GM18867 (cell line): ENCODE measurements at regions not wholly inside any gene's neighbourhood (a gene's known extent, or its start where the extent isn't known, plus 50 kb on each side); places are given as distances from the start of the nearest gene placed in this dataset.
"Not testable (repeated sequence)": the region's sequence is repeated elsewhere in the genome, so short reads cannot be mapped to it uniquely, and the experiment has no call there.

Experiments
- ATAC-seq: cut with Tn5 transposase; IDR thresholded peaks from one replicate; pipeline ENCODE4 v1.9.1; 2021; ENCODE audit warnings: mild to moderate bottlenecking, moderate library complexity; ENCODE audit not compliant: unreplicated experiment

DNA sequence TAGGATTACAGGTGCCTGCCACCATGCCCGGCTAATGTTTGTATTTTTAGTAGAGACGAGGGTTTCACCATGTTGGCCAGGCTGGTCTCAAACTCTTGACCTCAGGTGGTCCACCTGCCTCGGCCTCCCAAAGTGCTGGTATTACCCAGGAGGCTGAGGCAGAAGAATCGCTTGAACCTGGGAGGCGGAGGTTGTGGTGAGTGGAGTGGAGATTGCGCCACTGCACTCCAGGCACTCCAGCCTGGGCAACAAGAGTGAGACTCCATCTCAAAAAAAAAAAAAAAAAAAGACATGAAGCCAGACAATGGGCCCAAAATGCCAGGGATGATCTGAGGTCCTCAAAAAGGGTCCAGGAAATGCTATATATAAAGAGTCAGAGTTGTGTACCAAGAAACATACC, 392.9 kb downstream of the SEC14L1 start:
- not testable (repeated sequence) for ATAC-seq

DNA sequence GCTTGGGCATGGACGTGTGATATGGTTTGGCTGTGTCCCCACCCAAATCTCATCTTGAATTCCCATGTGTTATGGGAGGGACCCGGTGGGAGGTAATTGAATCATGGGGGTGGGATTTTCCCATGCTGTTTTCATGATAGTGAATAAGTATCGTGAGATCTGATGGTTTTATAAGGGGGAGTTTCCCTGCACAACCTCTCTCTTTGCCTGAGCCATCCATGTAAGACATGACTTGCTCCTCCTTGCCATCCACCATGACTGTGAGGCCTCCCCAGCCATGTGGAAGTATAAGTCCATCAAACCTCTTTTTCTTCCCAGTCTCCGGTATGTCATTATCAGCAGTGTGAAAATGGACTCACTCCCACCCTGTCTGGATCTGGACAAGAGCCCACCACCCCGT, 393.4 kb downstream of the SEC14L1 start:
- ATAC-seq, result no peak

DNA sequence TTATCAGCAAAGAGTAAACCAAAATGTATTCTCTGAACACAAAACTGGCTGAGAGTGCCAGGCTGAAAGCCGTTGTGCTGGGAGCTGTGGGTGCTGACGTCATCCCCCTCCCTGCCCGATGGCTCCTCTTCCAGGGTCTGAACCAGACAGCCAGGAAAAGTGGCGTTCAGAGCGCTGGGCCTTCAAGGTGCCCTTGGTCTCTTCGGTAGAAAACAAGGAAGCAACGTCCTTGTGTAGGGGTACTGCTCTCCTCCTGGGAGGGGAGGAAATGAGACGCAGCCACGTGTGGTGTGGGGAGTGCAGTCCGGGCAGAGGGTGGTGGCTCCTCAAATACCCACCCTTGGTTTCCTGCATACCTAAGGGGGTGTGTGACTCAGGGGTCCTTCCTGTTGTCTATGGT, 394.7 kb downstream of the SEC14L1 start:
- ATAC-seq, result no peak

DNA sequence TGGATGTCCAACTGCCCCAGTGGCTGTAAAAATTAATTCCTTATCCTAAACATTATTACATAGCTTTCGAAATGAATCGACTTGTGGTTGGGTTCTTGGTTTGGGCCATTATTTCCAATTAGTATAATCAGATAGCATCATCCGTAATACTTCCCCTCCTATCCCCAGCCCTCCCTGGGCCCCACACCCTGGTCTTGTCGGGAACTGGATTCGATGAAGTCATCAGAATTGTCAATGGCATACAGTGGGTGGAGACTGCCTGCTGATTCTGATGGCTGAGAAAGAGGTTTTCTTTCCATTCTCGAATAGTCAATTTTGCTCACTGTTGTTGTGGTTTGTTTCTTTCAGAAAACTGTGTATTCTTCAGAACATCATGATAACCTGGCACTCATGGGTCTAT, 395.1 kb downstream of the SEC14L1 start:
- ATAC-seq, result no peak

DNA sequence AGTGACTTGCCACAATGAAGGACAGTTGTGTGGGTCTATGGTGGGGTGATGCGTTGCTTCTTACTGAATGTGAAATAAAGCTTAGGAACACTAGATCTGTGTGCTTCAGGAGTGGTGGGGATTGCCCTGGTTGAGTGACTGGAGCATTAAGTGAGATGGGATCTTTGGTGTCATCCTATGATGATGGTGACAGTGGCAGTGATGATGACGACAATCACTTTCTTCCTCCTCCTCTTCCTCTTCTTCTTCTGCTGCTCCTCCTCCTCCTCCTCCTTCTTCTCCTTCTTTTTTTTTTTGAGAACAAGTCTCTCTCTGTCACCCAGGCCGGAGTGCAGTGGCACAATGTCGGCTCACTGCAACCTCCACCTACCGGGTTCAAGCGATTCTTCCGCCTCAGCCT, 396.8 kb downstream of the SEC14L1 start:
- ATAC-seq, result no peak

DNA sequence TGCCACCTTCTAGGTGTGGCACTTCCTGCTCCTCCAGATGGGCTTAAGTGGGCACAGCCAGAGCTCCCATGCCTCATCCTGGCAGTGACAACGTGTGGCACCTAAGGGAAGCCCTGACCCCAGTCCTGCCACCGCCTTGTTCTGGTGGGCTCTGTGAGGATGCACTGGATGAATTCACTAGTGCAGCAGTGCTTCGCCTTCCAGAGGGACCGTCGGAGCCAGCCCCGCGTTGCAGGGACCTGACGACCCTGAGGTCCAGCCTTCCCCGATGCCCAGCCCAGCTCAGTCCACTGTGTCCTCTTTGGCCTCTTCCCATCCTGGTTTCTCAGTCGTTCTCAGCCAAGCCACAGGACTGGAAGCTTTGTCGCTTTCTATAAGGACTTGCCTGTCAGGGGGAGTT, 399.8 kb downstream of the SEC14L1 start:
- ATAC-seq, result no peak

DNA sequence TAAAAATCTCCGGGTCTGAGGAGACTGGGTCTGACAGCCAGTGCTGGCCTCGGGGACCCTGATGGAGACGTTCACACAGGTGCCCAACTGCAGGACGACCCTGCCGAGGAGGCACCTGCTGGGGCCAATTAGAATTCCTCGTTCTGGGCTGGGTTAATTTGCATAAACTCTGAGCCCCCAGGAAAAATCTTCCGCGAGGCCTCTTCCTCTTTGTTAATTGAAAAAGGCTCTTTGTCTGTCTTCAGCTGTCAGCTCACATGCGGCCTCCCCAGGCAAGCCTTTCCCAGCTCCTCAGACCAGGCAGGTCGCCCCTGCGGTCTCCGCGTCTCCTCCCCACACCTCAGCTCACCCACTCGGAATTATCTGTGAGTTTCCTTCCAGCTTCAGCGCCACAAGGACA, 400.2 kb downstream of the SEC14L1 start:
- ATAC-seq, result no peak

DNA sequence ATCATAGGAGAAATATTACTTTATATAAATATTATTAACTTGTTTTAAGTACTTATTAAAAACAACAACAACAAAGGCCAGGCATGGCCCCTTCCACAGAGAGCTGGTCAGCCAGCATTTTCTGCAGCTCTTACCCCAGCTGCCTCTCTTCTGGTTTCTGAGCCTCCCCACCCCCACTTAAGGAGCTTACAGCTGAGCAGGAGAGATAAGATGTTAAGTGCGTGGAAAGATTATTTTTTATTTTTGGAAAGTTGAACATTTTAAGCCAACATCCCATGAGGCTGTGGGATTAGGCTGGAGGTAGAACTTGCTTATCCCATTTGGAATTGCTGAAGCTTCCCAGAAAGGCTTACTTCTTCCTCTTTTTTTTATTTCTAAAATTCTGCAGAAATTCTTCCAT, 401.2 kb downstream of the SEC14L1 start:
- ATAC-seq, result no peak

DNA sequence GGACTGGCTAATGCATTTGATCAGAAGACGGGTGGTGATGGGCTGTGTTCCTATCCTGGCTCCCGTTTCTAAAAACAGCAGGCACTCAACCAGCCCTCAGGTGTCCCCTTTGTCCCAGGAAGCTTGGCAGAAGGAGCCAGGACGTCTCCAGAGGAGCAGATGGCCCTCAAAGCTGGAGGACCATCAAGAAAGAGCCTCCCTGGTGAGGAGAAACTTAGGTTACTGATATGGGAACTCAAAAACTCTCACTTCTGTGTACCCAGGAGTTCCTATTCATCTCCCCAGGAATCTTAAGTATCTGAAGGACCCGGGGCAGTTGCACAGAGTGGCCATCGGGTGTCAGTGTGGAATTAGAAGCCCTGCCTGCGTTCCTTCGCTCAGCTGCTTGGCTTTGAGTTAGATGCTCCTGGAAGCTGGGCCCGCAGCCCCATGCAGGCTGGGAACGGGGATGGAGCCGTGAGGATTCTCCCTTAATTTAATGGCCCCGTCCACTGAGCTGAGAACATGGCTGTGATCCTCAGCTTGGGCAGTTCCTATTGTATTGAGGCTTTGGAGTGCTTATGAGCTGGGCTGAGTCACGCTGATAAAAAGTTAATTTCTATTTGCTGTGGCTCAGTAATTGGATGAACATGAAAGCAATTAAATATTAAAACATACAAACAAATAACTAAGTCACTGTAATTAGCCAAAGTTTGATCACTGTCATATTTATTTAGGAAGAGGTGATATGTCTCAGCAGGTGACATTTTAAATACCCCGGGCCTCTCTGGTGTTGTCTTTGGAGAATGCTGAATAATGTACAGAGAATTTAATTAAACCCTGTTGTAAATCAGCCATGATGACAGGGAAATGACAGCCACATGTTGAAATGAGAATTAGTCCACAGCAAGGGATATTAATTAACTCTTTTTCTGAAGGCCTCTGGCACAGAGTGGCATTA, 402.1 kb downstream of the SEC14L1 start:
- no peak for ATAC-seq

DNA sequence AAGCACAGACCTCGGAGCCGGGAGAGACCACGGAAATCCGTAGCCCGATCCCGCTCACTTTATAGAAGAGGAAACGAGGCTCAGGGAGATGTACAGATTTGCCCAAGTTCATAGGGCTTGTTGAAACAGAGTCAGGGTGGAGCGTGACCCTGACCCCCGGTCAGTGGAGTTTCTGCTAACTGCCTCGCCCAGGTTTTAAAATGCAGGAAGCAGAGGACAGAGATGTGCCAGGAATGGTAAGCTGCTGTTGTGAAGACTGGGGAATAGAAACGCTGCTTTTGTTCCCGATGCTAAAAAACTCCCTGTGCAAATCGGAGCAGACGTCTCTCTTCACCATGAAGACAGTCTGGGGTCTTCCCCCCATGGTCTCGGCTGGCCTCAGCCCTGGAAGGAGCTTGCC, 403.0 kb downstream of the SEC14L1 start:
- ATAC-seq, result no peak

DNA sequence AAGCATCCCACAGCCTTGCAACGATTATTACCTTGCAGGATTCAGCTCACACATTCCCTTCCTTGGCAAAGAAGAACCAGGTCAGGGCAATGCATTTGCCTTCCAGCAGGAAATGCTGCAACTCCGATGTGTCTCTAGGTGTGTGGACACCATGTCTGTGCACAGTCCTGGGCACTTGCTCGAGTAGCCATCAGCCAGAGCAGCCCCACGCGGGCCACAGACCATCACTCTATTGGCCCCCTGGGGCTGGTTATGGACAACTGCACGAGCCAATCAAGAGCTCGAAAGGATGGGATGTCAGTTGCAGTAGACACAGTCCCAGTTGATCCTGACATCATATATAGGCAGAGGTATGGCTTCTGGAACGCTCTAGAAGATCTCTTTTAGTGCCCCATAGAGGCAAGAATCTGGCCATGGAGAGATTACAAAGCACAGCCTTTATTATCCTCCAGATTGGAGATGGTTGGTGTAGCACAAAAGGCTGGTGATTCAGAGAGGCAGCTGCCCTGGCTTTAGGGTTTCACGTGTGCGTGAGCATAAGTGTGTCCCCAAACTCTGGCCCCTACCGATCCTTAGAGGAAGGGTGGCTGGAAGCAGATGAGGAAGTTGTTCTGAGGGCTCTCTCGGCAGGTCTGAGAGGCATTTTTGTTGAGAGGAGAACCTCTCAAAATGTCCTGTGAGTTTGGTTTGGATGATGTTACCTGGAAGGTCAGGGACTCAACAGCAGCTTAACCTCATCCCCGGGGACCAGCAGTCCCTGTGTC, 403.8 kb downstream of the SEC14L1 start:
- ATAC-seq, result no peak

DNA sequence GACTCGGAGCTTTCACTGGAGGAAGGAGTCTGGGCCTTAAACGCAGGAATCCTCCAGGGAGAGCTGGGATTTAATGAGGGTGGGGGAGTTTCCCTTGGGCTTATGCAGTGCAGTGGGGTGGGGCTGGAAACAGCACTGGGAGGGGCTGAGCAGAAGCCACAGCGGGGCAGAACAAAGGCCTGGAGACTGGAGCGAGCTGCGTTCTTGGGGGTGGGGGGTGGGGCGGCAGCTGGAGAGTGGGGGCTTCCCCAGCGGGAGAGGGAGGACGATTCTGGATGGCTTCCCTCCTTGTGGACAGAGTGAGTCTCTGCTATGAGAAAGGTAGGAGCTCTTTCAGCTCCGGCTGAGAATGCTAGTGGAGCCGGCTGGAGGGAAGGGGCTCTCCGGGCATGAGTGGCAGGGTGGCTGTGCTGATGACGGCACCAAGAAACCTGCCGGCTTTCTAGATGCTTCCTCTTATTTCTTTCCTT, 406.0 kb downstream of the SEC14L1 start:
- no peak for ATAC-seq

DNA sequence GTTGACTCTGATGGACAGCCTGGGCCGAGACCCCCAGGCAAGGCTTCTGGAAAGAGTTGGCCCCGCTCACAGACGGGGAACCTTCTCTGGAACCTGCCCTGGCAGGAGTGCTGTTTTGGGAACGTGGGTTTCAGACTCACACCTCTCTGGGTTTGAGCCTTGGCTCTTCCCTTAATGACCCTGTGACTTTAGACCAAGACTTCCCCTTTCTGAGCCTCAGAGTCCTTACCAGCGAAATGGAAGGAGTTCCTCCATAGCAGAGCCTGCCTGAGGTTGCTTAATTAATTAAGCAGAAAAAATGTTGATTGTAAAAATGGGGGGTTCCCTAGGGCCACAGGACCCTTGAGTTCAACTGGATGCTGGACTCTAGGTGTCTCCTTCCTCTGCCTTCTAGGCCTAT, 408.2 kb downstream of the SEC14L1 start:
- ATAC-seq, result no peak

DNA sequence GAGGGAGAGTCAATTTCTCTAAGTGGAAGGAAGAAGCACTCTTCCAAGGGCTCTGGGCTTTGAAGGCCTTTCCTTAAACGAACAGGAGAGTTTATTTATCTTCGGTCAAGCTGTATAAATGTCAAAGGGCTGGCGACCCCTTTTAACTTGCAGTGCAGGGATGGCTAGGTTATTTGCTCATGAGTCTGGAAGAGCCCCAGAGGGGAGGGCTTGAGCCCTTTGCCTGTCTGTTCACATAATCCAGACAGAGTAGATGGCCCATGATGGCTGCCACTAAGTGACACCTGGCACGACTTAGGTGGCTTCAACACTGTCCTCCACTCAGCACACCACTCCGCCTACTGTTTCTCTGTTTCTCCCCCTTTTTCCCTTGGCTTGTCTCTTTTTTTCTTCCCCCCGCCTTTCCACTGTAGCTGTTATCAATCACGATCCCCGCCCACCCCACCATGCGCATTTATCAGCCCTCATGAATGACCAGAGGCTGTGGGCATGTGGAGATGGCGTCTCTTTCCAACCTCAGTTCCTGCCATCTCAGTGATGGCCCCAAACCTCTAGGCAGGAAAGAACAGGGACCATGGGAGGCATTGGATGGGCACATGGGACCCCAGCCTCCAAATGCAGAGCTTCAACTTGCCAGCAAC, 408.7 kb upstream of the TNRC6C start:
- ATAC-seq, result no peak

DNA sequence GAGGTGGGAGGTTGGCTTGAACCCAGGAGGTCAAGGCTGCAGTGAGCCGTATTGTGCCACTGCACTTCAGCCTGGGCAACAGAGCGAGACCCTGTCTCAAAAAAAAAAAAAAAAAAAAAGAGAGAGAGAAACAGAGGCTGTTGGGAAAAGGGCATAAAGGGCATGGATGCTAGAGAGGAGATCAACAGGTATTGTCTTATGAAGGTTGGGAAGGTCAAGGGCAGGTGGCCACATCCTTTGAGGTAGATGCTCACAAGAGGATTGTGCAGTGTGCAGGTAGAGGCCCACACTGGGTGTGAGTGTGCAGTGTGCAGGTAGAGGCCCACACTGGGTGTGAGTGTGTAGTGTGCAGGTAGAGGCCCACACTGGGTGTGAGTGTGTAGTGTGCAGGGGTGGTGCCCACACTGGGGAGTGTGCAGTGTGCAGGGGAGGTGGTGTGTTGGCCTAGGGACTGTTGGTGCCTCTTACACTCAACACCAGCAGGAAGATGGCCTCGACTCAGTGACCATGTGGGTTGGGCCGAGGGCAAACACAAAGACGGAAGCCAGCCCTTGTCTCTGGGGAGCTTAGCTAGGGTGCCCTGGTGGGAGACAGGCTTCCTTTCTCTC, 404.9 kb upstream of the TNRC6C start:
- no peak for ATAC-seq

DNA sequence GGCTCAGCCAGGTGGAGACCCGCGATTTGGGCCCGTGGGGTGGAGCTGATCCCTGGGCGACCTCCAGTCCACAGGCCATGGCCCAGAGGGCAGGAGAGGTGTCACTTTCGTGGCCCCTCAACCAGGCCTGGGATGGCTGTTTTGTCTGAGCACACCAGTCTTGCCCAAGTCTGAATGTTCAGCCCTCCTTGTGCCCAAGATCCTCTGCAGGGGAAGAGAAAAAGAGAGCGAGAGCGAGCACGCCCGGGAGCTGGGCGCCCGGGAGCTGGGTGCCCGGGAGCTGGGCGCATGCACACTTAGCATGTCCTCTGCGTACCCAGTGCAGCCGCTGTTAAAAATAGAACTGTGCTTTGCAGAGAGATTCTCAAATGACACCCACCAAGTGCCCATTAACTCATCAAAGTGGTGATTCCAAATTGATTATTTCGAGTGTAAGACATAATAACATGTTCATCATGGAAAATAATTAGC, 403.3 kb upstream of the TNRC6C start:
- ATAC-seq, result no peak

DNA sequence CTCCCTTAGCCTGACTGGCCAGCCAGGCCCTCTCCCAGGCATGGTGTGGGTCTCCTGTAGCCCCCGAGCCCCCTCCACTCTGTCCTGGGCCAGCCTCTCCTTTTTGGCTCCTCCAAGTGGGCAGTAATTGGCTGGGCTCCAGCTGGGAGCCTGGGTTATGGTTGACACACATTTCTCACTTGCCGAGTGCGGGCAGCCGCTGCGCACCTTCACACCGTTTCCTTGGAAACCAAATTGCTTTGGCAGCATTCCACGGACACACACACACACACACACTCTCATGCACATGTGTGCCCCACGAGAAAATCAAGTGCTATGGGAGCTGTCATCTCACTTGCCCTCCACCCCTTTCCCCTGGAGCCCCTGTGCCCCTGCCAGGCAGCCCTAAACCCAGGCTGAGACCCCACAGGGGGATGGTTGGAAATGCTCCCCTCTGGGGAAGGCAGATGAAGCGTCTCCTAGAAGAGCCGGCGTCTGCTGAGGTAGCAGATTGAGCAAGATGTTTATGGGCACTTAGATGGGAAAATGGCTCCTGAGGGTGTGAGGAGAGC, 402.7 kb upstream of the TNRC6C start:
- no peak for ATAC-seq

DNA sequence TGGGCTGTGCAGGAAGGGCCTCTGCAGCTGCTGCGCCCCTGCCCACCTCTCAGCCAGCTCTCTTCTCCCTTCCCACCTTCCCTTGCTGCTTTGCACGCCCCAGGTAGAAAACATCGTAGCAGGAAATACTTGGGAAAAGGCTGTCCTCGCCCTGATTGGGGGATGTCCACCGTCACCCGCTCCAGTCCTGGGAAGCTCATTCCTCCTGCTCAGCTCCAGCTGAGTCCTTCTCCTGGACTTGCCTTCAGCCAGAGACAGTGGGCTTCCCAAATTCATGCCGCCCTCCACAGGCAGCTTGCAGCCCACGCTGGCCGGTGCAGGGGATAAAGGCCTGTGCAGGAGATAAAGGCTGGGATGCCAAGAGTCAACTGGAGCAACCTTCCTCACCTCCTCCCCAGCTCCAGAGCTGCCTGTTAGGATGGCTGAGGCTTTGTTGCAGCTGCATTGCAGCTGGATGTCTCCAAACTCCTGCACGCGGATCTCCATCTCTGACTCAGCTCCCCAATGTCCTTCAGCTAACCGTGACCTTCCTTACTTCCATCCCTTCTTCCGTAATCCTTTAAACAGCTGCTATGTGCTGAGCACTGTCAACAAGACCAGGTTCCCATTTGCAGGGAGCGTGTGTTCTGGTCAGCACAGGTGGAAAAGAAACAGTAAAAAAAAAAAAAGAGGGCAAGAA, 402.0 kb upstream of the TNRC6C start:
- no peak for ATAC-seq

DNA sequence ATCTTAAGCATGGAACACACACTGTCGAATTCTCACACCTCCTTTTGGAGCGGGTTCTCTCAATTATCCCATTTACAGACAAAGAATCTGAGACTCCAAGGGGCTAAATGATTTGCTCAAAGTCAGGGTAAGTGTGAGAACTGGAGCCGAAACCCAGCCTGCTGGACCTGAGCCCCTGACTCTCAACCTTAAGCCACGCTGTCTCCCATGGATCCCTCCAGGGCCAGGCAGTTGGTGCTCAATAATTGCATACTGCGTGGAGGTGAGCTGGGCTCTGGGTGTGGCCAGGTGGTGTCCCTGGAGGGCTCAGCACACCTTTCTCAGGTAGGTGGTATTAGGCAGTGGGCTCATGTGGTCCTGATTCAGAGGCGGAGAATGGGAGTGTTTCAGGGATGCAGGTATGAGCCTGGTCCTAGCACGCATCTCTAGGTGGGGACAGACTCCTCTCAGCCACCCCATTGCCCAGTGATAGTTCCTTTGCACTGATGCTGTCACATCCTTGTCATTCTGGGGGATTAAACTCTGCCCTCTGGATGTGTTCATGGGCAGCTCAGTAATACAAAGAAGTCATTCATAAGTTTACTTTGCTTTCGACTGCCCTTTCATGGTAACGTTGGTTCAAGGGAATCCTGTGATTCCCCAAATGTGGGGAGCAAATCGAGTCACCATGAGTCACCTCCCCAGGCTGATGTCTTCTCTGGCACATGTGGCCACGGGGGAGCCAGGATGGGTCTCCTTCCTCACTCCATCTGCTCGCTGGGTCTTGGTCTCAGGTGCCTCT, 399.5 kb upstream of the TNRC6C start:
- no peak for ATAC-seq
